Sigmoid colon (tissue), 4 donors: ENCODE measurements at regions not wholly inside any gene's neighbourhood (a gene's known extent, or its start where the extent isn't known, plus 50 kb on each side); places are given as distances from the start of the nearest gene placed in this dataset.
"Not testable (repeated sequence)": the region's sequence is repeated elsewhere in the genome, so short reads cannot be mapped to it uniquely, and the experiment has no call there.

Experiments used
- CTCF ChIP-seq, 4 experiments: fragments of 450-650 bp in 3 of 4; fragments of 200-600 bp in 1 of 4; IDR thresholded peaks; one replicate each; pipeline ENCODE4 v1.5.1; 2016 to 2019; ENCODE audit warnings: antibody characterized with exemption in 4 of 4, mild to moderate bottlenecking in 3 of 4, moderate library complexity in 2 of 4
- POLR2A ChIP-seq, 2 donors: fragments of 450-650 bp; IDR thresholded peaks; one replicate each; pipeline ENCODE4 v1.6.1; 2016; ENCODE audit warnings: antibody characterized with exemption in 2 of 2, mild to moderate bottlenecking in 2 of 2, moderate library complexity in 2 of 2
- POLR2AphosphoS5 ChIP-seq, 4 donors: sonication (generic); formaldehyde crosslinking; IDR thresholded peaks; one replicate each; pipeline ENCODE4 v1.6.1; 2017; ENCODE audit warnings: antibody characterized with exemption in 4 of 4

- not testable (repeated sequence) for TF ChIP-seq CTCF, POLR2AphosphoS5, POLR2A (IDR thresholded peaks at IDR 0.05)
Observed at GRCh38 chr1:55514571-55514970, 299.4 kb upstream of the USP24 start.
